GM21723 (cell line): ENCODE measurements at regions not wholly inside any gene's neighbourhood (a gene's known extent, or its start where the extent isn't known, plus 50 kb on each side); places are given as distances from the start of the nearest gene placed in this dataset.

Experiments
- ATAC-seq: cut with Tn5 transposase; IDR thresholded peaks from one replicate; pipeline ENCODE4 v1.9.1; 2021; ENCODE audit warnings: mild to moderate bottlenecking, moderate library complexity; ENCODE audit not compliant: unreplicated experiment

- no peak for ATAC-seq
These were observed 578.6 kb upstream of the CDH5 start for GRCh38 chr16:65787921-65788320.

GRCh38 chr16:65786916-65787315 lies 579.6 kb upstream of the CDH5 start:
- ATAC-seq, result no peak

GRCh38 chr16:65783709-65784474 lies 582.6 kb upstream of the CDH5 start:
- no peak for ATAC-seq

- ATAC-seq, result no peak
These were observed 583.6 kb upstream of the CDH5 start for GRCh38 chr16:65782611-65783600.

- ATAC-seq, result no peak
These were observed 584.6 kb upstream of the CDH5 start for GRCh38 chr16:65781855-65782254.

- ATAC-seq, result no peak
These were observed 585.1 kb upstream of the CDH5 start for GRCh38 chr16:65781363-65781762.

- no peak for ATAC-seq
These were observed 587.3 kb upstream of the CDH5 start for GRCh38 chr16:65779201-65779600.

- no peak for ATAC-seq
These were observed 589.8 kb upstream of the CDH5 start for GRCh38 chr16:65776639-65777183.

- ATAC-seq, result no peak
These were observed 590.7 kb upstream of the CDH5 start for GRCh38 chr16:65775829-65776228.

- no peak for ATAC-seq
These were observed 592.1 kb upstream of the CDH5 start for GRCh38 chr16:65774350-65774749.

GRCh38 chr16:65773301-65773874 lies 593.1 kb upstream of the CDH5 start:
- no peak for ATAC-seq

- no peak for ATAC-seq
These were observed 594.3 kb upstream of the CDH5 start for GRCh38 chr16:65772134-65772732.

GRCh38 chr16:65771707-65772106 lies 594.8 kb upstream of the CDH5 start:
- no peak for ATAC-seq

- ATAC-seq, result no peak
These were observed 595.7 kb upstream of the CDH5 start for GRCh38 chr16:65770752-65771151.

GRCh38 chr16:65769776-65770438 lies 596.6 kb upstream of the CDH5 start:
- no peak for ATAC-seq

GRCh38 chr16:65769055-65769465 lies 597.4 kb upstream of the CDH5 start:
- no peak for ATAC-seq

- no peak for ATAC-seq
These were observed 599.4 kb upstream of the CDH5 start for GRCh38 chr16:65767125-65767524.

- ATAC-seq, result no peak
These were observed 602.7 kb upstream of the CDH5 start for GRCh38 chr16:65763640-65764305.

- no peak for ATAC-seq
These were observed 605.6 kb upstream of the CDH5 start for GRCh38 chr16:65760874-65761273.

GRCh38 chr16:65758620-65759019 lies 607.9 kb upstream of the CDH5 start:
- ATAC-seq, result no peak
